ENCODE measurements at regions not wholly inside any gene's neighbourhood (a gene's known extent, or its start where the extent isn't known, plus 50 kb on each side); places are given as distances from the start of the nearest gene placed in this dataset.

DNA sequence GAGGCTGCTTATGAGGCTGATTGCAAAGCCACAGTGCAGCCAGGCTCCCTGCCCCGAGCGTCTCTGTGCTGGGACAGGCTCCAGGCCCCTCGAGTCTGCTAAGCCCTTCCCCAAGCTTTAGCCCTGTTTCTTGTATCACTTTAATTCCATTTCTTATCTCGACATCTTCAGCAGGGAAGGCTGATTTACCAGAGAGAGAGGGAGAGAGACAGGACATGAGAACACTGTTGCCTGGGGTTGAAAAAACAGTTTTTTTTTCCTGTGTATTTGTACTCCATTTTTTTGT lies 386.5 kb downstream of the SMOC2 start:
- no peak for TF ChIP-seq EZH2 (optimal IDR thresholded peaks at IDR 0.05; ENCODE audit: low read depth, low read length)
- no peak for TF ChIP-seq EZH2phosphoT487 (IDR thresholded peaks at IDR 0.05; ENCODE audit: low read length)
- TF ChIP-seq, protein P1, sequence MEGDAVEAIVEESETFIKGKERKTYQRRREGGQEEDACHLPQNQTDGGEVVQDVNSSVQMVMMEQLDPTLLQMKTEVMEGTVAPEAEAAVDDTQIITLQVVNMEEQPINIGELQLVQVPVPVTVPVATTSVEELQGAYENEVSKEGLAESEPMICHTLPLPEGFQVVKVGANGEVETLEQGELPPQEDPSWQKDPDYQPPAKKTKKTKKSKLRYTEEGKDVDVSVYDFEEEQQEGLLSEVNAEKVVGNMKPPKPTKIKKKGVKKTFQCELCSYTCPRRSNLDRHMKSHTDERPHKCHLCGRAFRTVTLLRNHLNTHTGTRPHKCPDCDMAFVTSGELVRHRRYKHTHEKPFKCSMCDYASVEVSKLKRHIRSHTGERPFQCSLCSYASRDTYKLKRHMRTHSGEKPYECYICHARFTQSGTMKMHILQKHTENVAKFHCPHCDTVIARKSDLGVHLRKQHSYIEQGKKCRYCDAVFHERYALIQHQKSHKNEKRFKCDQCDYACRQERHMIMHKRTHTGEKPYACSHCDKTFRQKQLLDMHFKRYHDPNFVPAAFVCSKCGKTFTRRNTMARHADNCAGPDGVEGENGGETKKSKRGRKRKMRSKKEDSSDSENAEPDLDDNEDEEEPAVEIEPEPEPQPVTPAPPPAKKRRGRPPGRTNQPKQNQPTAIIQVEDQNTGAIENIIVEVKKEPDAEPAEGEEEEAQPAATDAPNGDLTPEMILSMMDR (IDR thresholded peaks at IDR 0.05; ENCODE audit: low read length): no peak
- Histone ChIP-seq H2AFZ (ENCODE audit: low read length) (no peak overlapping the region), H3K36me3 (replicated peaks; ENCODE audit: insufficient read depth, low read length) (no peaks in the 10 kb centered on the region), H3K9me3 (replicated peaks; ENCODE audit: insufficient read depth, low read length) (no peaks in the 10 kb centered on the region), H3K27me3 (replicated peaks; ENCODE audit: insufficient read depth, low read length) (no peaks in the 10 kb centered on the region), H3K4me3 (ENCODE audit: low read length) (no peak overlapping the region), H3K9ac (ENCODE audit: low read length) (no peak overlapping the region), H3K4me1 (ENCODE audit: low read length) (no peaks in the 10 kb centered on the region), H4K20me1 (ENCODE audit: insufficient read depth, low read length) (no peaks in the 10 kb centered on the region), H3K9me2 (replicated peaks; ENCODE audit: insufficient read depth, low read length) (no peaks in the 10 kb centered on the region), H3K79me2 (ENCODE audit: low read length) (no peaks in the 10 kb centered on the region), H3K4me2 (ENCODE audit: low read depth, low read length) (no peak overlapping the region), H3K27ac (ENCODE audit: low read length) (no peak overlapping the region), H3F3A (ENCODE audit: insufficient read depth, low read length) (no peaks in the 10 kb centered on the region)
- no peak for DNase-seq

DNA sequence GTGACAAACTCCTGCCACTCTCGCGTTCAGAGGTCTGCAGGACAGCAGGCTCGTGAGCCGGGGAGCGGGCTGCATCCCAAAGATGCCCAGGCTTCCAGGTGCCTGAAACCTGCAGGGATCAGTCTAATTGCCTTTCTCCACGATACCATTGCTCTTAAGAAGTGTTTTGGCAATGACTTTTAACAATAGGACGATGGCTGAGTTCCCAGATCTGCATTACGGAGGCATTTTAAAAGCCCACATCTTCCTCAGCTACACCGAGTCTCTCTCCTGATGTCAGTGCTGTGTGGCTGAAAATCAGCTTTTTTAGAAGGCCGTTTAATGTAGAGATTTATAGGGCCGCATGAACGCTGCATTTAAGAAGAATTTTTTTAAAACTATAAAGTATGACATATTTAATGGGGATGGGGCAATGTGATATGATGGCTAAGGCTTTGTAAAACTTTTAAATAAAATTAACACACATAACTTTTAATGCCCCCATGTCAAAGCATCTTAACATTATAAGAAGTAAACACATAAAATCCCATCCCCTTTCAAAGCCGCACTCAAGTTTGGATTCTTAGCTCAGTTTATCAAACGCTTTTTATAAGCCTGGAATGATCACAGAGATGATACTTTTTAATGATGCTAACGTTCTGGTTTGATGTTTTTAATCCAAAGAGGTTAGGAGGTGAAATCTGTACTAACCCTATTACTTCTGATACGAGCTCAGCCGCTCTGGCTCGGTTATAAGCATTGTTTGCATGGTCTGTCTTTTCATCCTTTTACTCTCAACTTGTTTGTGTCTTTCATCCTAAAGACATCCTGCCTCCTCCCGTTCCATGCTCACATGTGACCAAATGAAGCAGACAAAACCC lies 386.0 kb downstream of the SMOC2 start:
- no peaks in the 10 kb centered on the region for H3K79me2 ChIP-seq (ENCODE audit: low read length)
- no peak for DNase-seq
- H2AFZ ChIP-seq (ENCODE audit: low read length): no peak overlapping the region
- TF ChIP-seq, protein P1 (IDR thresholded peaks at IDR 0.05; ENCODE audit: low read length): no peak
- TF ChIP-seq EZH2phosphoT487 (IDR thresholded peaks at IDR 0.05; ENCODE audit: low read length) (no peak), EZH2 (optimal IDR thresholded peaks at IDR 0.05; ENCODE audit: low read depth, low read length) (no peak)
- H3K9me3 ChIP-seq (replicated peaks; ENCODE audit: insufficient read depth, low read length): no peaks in the 10 kb centered on the region
- H3K9me2 ChIP-seq (replicated peaks; ENCODE audit: insufficient read depth, low read length): no peaks in the 10 kb centered on the region
- no peak overlapping the region for H3K27ac ChIP-seq (ENCODE audit: low read length)
- H3K4me1 ChIP-seq (ENCODE audit: low read length): no peaks in the 10 kb centered on the region
- no peak overlapping the region for H3K4me2 ChIP-seq (ENCODE audit: low read depth, low read length)
- H3K4me3 ChIP-seq (ENCODE audit: low read length): no peak overlapping the region
- no peaks in the 10 kb centered on the region for H3K27me3 ChIP-seq (replicated peaks; ENCODE audit: insufficient read depth, low read length)
- no peak overlapping the region for H3K9ac ChIP-seq (ENCODE audit: low read length)
- H3F3A ChIP-seq (ENCODE audit: insufficient read depth, low read length): no peaks in the 10 kb centered on the region
- no peaks in the 10 kb centered on the region for H3K36me3 ChIP-seq (replicated peaks; ENCODE audit: insufficient read depth, low read length)
- no peaks in the 10 kb centered on the region for H4K20me1 ChIP-seq (ENCODE audit: insufficient read depth, low read length)

DNA sequence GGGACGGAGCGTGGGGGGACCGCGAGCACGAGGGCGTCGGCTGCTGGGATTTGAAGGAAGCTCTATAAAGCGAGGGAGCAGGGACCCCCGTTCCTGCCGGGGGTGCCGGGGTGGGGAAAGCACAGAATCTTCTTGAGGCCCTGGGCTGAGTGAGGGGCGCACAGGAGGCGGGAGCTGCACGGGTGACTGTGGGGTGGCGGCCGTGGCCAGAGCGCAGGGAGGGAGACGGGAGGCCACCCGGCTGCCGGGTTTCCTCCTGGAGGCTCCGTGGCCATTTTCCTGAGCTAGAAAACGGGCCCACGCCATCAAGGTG lies 385.1 kb downstream of the SMOC2 start:
- TF ChIP-seq EZH2phosphoT487 (IDR thresholded peaks at IDR 0.05; ENCODE audit: low read length) (no peak), EZH2 (optimal IDR thresholded peaks at IDR 0.05; ENCODE audit: low read depth, low read length) (no peak)
- TF ChIP-seq, protein P1 (IDR thresholded peaks at IDR 0.05; ENCODE audit: low read length): no peak
- H3K9me2 ChIP-seq (replicated peaks; ENCODE audit: insufficient read depth, low read length): no peaks in the 10 kb centered on the region
- H3K79me2 ChIP-seq (ENCODE audit: low read length): no peaks in the 10 kb centered on the region

More for the DNA sequence above, 385.1 kb downstream of the SMOC2 start:
- H3K9me3 ChIP-seq (replicated peaks; ENCODE audit: insufficient read depth, low read length): no peaks in the 10 kb centered on the region
- H3K36me3 ChIP-seq (replicated peaks; ENCODE audit: insufficient read depth, low read length): no peaks in the 10 kb centered on the region
- H3K9ac ChIP-seq (ENCODE audit: low read length): no peak overlapping the region
- H4K20me1 ChIP-seq (ENCODE audit: insufficient read depth, low read length): no peaks in the 10 kb centered on the region
- H2AFZ ChIP-seq (ENCODE audit: low read length): no peak overlapping the region
- DNase-seq: no peak
- no peaks in the 10 kb centered on the region for H3F3A ChIP-seq (ENCODE audit: insufficient read depth, low read length)
- no peaks in the 10 kb centered on the region for H3K4me1 ChIP-seq (ENCODE audit: low read length)
- no peak overlapping the region for H3K4me3 ChIP-seq (ENCODE audit: low read length)
- no peak overlapping the region for H3K27ac ChIP-seq (ENCODE audit: low read length)
- H3K27me3 ChIP-seq (replicated peaks; ENCODE audit: insufficient read depth, low read length): no peaks in the 10 kb centered on the region
- H3K4me2 ChIP-seq (ENCODE audit: low read depth, low read length): no peak overlapping the region
